ENCODE measurements at regions not wholly inside any gene's neighbourhood (a gene's known extent, or its start where the extent isn't known, plus 50 kb on each side); places are given as distances from the start of the nearest gene placed in this dataset.
"Not testable (repeated sequence)": the region's sequence is repeated elsewhere in the genome, so short reads cannot be mapped to it uniquely, and the experiment has no call there.

DNA sequence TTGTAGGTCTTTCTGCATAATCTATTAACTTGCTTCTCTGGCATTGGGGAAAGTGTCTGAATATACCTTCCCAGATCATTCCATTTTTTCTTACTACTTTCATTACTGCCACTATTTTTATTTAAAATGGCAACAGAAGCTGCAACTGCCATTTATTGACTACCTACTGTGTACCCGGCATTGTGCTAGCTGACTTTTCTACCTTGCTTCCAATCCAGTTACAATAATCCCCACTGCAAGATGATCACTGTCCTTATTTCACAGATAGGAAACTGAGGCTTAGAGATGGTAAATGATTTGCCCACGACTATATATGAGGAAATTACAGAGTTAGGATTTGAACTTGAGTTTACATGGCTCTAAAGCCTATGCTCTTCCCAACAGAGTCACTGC lies 129.0 kb downstream of the MAP3K7 start:
- H3K4me1 Mint-ChIP-seq = no peaks in the 10 kb centered on the region
- H3K4me3 Mint-ChIP-seq = no peak overlapping the region
- H2AFZ ChIP-seq (ENCODE audit: insufficient read depth, low read depth, low read length, poor library complexity, severe bottlenecking) = no peak overlapping the region

DNA sequence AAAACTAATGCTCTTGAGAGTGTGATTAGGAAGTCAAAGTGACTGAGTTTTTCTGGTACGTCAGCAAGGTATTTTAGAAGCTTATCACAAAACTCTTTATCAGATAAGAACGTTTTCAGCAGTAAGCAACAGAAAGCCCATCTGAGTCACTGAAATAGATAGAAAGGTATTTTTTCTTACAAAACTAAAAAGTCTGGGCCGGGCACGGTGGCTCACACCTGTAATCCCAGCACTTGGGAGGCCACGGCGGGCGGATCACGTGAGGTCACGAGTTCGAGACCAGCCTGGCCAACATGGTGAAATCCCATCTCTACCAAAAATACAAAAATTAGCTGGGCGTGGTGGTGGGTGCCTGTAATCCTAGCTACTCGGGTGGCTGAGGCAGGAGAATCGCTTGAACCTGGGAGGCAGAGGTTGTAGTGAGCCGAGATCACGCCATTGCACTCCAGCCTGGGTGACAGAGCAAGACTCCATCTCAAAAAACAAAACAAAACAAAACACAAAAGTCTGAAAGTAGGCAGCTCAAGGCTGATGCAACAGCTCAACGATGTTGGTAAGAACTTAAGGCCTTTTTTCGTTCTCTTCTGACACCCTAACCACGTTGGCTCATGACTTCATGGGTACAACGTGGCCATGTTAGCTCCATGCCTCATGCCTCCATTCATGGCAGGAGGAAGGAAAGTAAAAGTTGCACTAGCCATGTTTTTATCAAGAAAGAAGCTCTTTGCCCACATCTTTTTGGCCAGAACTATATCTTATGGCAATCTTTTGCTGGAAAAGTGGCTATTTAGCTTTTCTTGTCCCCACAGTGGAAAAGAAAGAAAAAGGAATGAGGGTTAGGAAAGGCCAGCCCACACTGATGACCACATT lies 129.6 kb downstream of the MAP3K7 start:
- H3K4me1 ChIP-seq (ENCODE audit: control insufficient read depth in 2 of 2, insufficient read depth in 2 of 2, low read length in 2 of 2); POLR2A ChIA-PET: not testable (repeated sequence)

More for the DNA sequence above, 129.0 kb downstream of the MAP3K7 start:
- ChIA-PET POLR2A (no interaction called here), CTCF (interaction anchor here (2.5 kb wide), 1 partner anchor 21 kb away, joined by 14 read pairs; no protein-coding TSS in a partner anchor)
- Mint-ChIP-seq H3K27ac (no peak overlapping the region), H3K9me3 (ENCODE audit: insufficient read depth) (no peaks in the 10 kb centered on the region), H3K27me3 (peaks cover 3% of the 10 kb centered on the region)
- Histone ChIP-seq H4K20me1 (ENCODE audit: control insufficient read depth, insufficient read depth, low read length, poor library complexity, severe bottlenecking) (no peaks in the 10 kb centered on the region), H3K4me1 (ENCODE audit: control insufficient read depth in 2 of 2, insufficient read depth in 2 of 2, low read length in 2 of 2) (peaks cover 6 to 9% of the 10 kb centered on the region in 2 donors), H3K9ac (ENCODE audit: low read length) (no peak overlapping the region), H3K27me3 (replicated peaks in 1 of 4; ENCODE audit: control extremely low read depth in 1 of 4, control insufficient read depth in 3 of 4, insufficient read depth in 4 of 4, low read length in 3 of 4) (peaks cover 0 to 4% (median 2%) of the 10 kb centered on the region in 4 experiments), H3K79me2 (ENCODE audit: control insufficient read depth, insufficient read depth, low read length) (no peaks in the 10 kb centered on the region), H3K4me3 (ENCODE audit: control extremely low read depth in 1 of 5, extremely low read depth in 1 of 5, insufficient read depth in 1 of 5, low read depth in 2 of 5, low read length in 4 of 5) (no peak overlapping the region), H3K9me3 (ENCODE audit: control extremely low read depth in 1 of 3, control insufficient read depth in 2 of 3, insufficient read depth in 1 of 3, low read length in 2 of 3) (peaks cover 0 to 5% (median 0%) of the 10 kb centered on the region in 3 donors), H3K36me3 (replicated peaks in 1 of 2; ENCODE audit: control extremely low read depth in 1 of 2, control insufficient read depth in 1 of 2, extremely low read depth in 1 of 2, insufficient read depth in 2 of 2, low read length in 1 of 2) (no peaks in the 10 kb centered on the region), H3K27ac (ENCODE audit: low read length in 2 of 2) (no peak overlapping the region), H3K4me2 (replicated peaks; ENCODE audit: low read depth, low read length, poor library complexity, severe bottlenecking) (no peak overlapping the region)
- intact Hi-C loops (cut with micrococcal nuclease) = no loop called here
- TF ChIP-seq EZH2 (IDR thresholded peaks at IDR 0.05; ENCODE audit: borderline replicate concordance, insufficient read depth, low read depth, low read length, poor library complexity, severe bottlenecking) = no peak
- TF ChIP-seq, protein P1, sequence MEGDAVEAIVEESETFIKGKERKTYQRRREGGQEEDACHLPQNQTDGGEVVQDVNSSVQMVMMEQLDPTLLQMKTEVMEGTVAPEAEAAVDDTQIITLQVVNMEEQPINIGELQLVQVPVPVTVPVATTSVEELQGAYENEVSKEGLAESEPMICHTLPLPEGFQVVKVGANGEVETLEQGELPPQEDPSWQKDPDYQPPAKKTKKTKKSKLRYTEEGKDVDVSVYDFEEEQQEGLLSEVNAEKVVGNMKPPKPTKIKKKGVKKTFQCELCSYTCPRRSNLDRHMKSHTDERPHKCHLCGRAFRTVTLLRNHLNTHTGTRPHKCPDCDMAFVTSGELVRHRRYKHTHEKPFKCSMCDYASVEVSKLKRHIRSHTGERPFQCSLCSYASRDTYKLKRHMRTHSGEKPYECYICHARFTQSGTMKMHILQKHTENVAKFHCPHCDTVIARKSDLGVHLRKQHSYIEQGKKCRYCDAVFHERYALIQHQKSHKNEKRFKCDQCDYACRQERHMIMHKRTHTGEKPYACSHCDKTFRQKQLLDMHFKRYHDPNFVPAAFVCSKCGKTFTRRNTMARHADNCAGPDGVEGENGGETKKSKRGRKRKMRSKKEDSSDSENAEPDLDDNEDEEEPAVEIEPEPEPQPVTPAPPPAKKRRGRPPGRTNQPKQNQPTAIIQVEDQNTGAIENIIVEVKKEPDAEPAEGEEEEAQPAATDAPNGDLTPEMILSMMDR (IDR thresholded peaks at IDR 0.05) = no peak
- DNase-seq (no peak), ATAC-seq (ENCODE audit: low read depth) (no peak)
- no CpG with 5 or more reads among the region's 2 CpGs for WGBS (ENCODE audit: insufficient coverage)

More for the DNA sequence above, 129.6 kb downstream of the MAP3K7 start:
- H3K9me3 Mint-ChIP-seq (ENCODE audit: insufficient read depth); H3K27ac ChIP-seq (ENCODE audit: low read length in 2 of 2); H3K4me3 ChIP-seq (ENCODE audit: control extremely low read depth in 1 of 5, extremely low read depth in 1 of 5, insufficient read depth in 1 of 5, low read depth in 2 of 5, low read length in 4 of 5); H3K4me1 Mint-ChIP-seq; H3K27me3 Mint-ChIP-seq; H3K4me3 Mint-ChIP-seq; H2AFZ ChIP-seq (ENCODE audit: insufficient read depth, low read depth, low read length, poor library complexity, severe bottlenecking); H3K79me2 ChIP-seq (ENCODE audit: control insufficient read depth, insufficient read depth, low read length); ATAC-seq (ENCODE audit: low read depth); DNase-seq; H4K20me1 ChIP-seq (ENCODE audit: control insufficient read depth, insufficient read depth, low read length, poor library complexity, severe bottlenecking); H3K4me2 ChIP-seq (replicated peaks; ENCODE audit: low read depth, low read length, poor library complexity, severe bottlenecking); intact Hi-C loops (cut with micrococcal nuclease); H3K36me3 ChIP-seq (replicated peaks in 1 of 2; ENCODE audit: control extremely low read depth in 1 of 2, control insufficient read depth in 1 of 2, extremely low read depth in 1 of 2, insufficient read depth in 2 of 2, low read length in 1 of 2); H3K27me3 ChIP-seq (replicated peaks in 1 of 4; ENCODE audit: control extremely low read depth in 1 of 4, control insufficient read depth in 3 of 4, insufficient read depth in 4 of 4, low read length in 3 of 4); H3K27ac Mint-ChIP-seq; H3K9me3 ChIP-seq (ENCODE audit: control extremely low read depth in 1 of 3, control insufficient read depth in 2 of 3, insufficient read depth in 1 of 3, low read length in 2 of 3); H3K9ac ChIP-seq (ENCODE audit: low read length): not testable (repeated sequence)
- CTCF ChIA-PET = interaction anchor here (0.7 to 2.5 kb wide), 4 partner anchors 21 to 517 kb away, joined by 3 to 14 read pairs (median 3); no protein-coding TSS in a partner anchor
- WGBS (ENCODE audit: insufficient coverage) = 98% methylated on average over 9 of the region's 19 CpGs

Measured in B cell (primary cell).